ENCODE measurements at regions not wholly inside any gene's neighbourhood (a gene's known extent, or its start where the extent isn't known, plus 50 kb on each side); places are given as distances from the start of the nearest gene placed in this dataset.

DNA sequence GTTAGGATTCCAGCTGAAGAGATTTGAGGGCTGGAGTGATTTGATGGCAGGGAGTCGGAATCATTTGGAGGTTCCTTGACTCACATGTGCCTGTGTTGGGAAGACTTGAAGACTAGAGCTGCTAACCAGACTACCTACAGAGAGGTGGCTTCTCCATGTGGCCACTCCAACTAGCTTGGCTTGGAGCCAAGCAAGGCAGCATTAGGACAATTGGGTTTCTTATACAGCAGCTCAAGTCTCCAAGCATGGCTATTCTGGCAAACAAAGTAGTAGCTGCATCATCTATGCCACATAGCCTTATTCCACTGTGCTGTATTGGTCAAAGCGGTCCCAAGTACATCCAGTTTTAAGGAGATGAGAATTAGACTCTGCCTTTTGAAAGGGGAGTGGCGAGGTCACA, 171.7 kb upstream of the SLC4A4 start:
- TF ChIP-seq, protein P1, sequence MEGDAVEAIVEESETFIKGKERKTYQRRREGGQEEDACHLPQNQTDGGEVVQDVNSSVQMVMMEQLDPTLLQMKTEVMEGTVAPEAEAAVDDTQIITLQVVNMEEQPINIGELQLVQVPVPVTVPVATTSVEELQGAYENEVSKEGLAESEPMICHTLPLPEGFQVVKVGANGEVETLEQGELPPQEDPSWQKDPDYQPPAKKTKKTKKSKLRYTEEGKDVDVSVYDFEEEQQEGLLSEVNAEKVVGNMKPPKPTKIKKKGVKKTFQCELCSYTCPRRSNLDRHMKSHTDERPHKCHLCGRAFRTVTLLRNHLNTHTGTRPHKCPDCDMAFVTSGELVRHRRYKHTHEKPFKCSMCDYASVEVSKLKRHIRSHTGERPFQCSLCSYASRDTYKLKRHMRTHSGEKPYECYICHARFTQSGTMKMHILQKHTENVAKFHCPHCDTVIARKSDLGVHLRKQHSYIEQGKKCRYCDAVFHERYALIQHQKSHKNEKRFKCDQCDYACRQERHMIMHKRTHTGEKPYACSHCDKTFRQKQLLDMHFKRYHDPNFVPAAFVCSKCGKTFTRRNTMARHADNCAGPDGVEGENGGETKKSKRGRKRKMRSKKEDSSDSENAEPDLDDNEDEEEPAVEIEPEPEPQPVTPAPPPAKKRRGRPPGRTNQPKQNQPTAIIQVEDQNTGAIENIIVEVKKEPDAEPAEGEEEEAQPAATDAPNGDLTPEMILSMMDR (IDR thresholded peaks at IDR 0.05): no peak
- TF ChIP-seq EP300 (IDR thresholded peaks at IDR 0.05): no peak
- no peak for TF ChIP-seq POLR2AphosphoS5 (IDR thresholded peaks at IDR 0.05)
